K562 (cell line): ENCODE measurements at regions not wholly inside any gene's neighbourhood (a gene's known extent, or its start where the extent isn't known, plus 50 kb on each side); places are given as distances from the start of the nearest gene placed in this dataset.

Experiments used
- ATAC-seq: fragments of 200-7000 bp; cut with Tn5 transposase; 3 replicates; pipeline ENCODE4 v1.9.1; 2020; ENCODE audit warnings: moderate library complexity
- BruUV-seq: library from RNA; stranded (reverse); fragments of 400-500 nt; replicated peaks from 2 replicates; lab custom pipeline; 2021; lab: Mats Ljungman, UMichigan
- CTCF ChIA-PET: fragments of 300-600 bp; formaldehyde crosslinking; extraction: SDS; loops from one replicate; lab custom pipeline; 2021; ENCODE audit warnings: low intra/inter-chr PET ratio; lab: Yijun Ruan, JAX
- POLR2A ChIA-PET: fragments of 300-600, 350-650 bp; sonication (Branson Sonifier 250); formaldehyde crosslinking; extraction: SDS; loops from one replicate; lab custom pipeline; 2021; ENCODE audit warnings: antibody characterized with exemption, inconsistent platforms; lab: Yijun Ruan, JAX
- DNase-seq, 4 experiments: peaks; one replicate each; pipeline versions ENCODE4 v3.0.0 to v3.0.0-alpha.2; 2011 to 2018; ENCODE audit warnings: low spot score in 3 of 4, mixed read lengths in 3 of 4; ENCODE audit errors: extremely low read depth in 1 of 4
- FAIRE-seq: peaks from 2 replicates; lab custom pipeline; 2011; peaks lifted over from hg19 to GRCh38; lab: Jason Lieb, UNC
- H2AFZ ChIP-seq: 2 replicates; pipeline ENCODE4 v1.6.0; 2011; ENCODE audit warnings: low read depth, low read length, control low read depth, inconsistent platforms
- H3K27ac ChIP-seq: fragments of 200-600 bp; 3 replicates; pipeline ENCODE4 v1.8.0; 2011; ENCODE audit warnings: low read depth, mild to moderate bottlenecking, control low read depth, inconsistent platforms, low read length, moderate library complexity, mixed read lengths; ENCODE audit errors: extremely low read depth
- H3K27me3 ChIP-seq, 2 experiments: fragments of 300-600 bp in 1 of 2; 2 replicates in 1 of 2; 3 replicates in 1 of 2; pipeline versions ENCODE4 v1.6.0 to v1.8.0; 2011; ENCODE audit warnings: inconsistent platforms in 2 of 2, low read length in 2 of 2, mild to moderate bottlenecking in 1 of 2, mixed read lengths in 1 of 2, moderate library complexity in 1 of 2; ENCODE audit not compliant: control insufficient read depth in 2 of 2, insufficient read depth in 2 of 2
- H3K36me3 ChIP-seq: fragments of 300-600 bp; 3 replicates; pipeline ENCODE4 v1.8.0; 2011; ENCODE audit warnings: mild to moderate bottlenecking, low read length, inconsistent platforms; ENCODE audit not compliant: control insufficient read depth, insufficient read depth
- H3K4me1 ChIP-seq, 2 experiments: fragments of 200-600 bp in 1 of 2; replicated peaks in 1 of 2; 2 replicates in 1 of 2; 3 replicates in 1 of 2; pipeline versions ENCODE4 v1.5.1 to v1.8.0; 2011; ENCODE audit warnings: inconsistent platforms in 2 of 2, low read length in 2 of 2, mild to moderate bottlenecking in 1 of 2, mixed read lengths in 1 of 2, moderate library complexity in 1 of 2; ENCODE audit not compliant: control insufficient read depth in 2 of 2, insufficient read depth in 2 of 2
- H3K4me2 ChIP-seq: 2 replicates; pipeline ENCODE4 v1.6.1; 2011; ENCODE audit warnings: low read length, control low read depth, inconsistent platforms, mixed read lengths; ENCODE audit not compliant: insufficient read depth
- H3K4me3 ChIP-seq: fragments of 200-600 bp; sonication (generic), shearing (Covaris generic); 2 replicates; pipeline ENCODE4 v1.5.1; 2016; ENCODE audit warnings: control low read depth, inconsistent platforms
- H3K79me2 ChIP-seq: fragments of 200-600 bp; 3 replicates; pipeline ENCODE4 v1.8.0; 2011; ENCODE audit warnings: low read length, inconsistent platforms; ENCODE audit not compliant: control insufficient read depth, insufficient read depth
- H3K9ac ChIP-seq, 2 experiments: 2 replicates each; pipeline versions ENCODE4 v1.6.0 to v1.6.1; 2011; ENCODE audit warnings: low read depth in 2 of 2, low read length in 2 of 2, control low read depth in 1 of 2, inconsistent platforms in 1 of 2, mild to moderate bottlenecking in 1 of 2, mixed read lengths in 1 of 2; ENCODE audit not compliant: insufficient read depth in 1 of 2
- H3K9me1 ChIP-seq: one replicate; pipeline ENCODE4 v1.6.0; 2011; ENCODE audit warnings: inconsistent platforms, mild to moderate bottlenecking, low read length, moderate library complexity; ENCODE audit not compliant: control insufficient read depth, insufficient read depth
- H3K9me3 ChIP-seq: replicated peaks from 2 replicates; pipeline ENCODE4 v1.5.1; 2011; ENCODE audit warnings: low read depth, low read length, inconsistent platforms; ENCODE audit not compliant: control insufficient read depth, insufficient read depth
- H4K20me1 ChIP-seq: replicated peaks from 2 replicates; pipeline ENCODE4 v1.6.1; 2011; ENCODE audit warnings: low read length, inconsistent platforms, mixed read lengths; ENCODE audit not compliant: control insufficient read depth, insufficient read depth
- ILK ChIP-seq: fragments of 450-650 bp; IDR thresholded peaks from 2 replicates; pipeline ENCODE4 v1.6.1; 2016; ENCODE audit warnings: missing genetic modification characterization, low read depth, mild to moderate bottlenecking, missing compliant biosample characterization, moderate library complexity, borderline replicate concordance
- KLF1 ChIP-seq: fragments of 450-650 bp; IDR thresholded peaks from 2 replicates; pipeline ENCODE4 v1.6.1; 2016; ENCODE audit warnings: missing genetic modification characterization, missing compliant biosample characterization
- MAZ ChIP-seq, 2 experiments: fragments of 450-650 bp in 1 of 2; sonication (generic) in 1 of 2; formaldehyde crosslinking; IDR thresholded peaks in 1 of 2; conservative IDR thresholded peaks in 1 of 2; 2 replicates each; pipeline versions ENCODE4 v1.4.0 to v1.5.0; 2020; ENCODE audit warnings: mild to moderate bottlenecking in 1 of 2, missing genetic modification reagents in 1 of 2
- PBX2 ChIP-seq, 2 experiments: IDR thresholded peaks in 1 of 2; conservative IDR thresholded peaks in 1 of 2; 2 replicates each; pipeline ENCODE4 v1.6.1; 2016; ENCODE audit warnings: low read depth in 2 of 2, mild to moderate bottlenecking in 1 of 2, missing compliant biosample characterization in 1 of 2, missing genetic modification characterization in 1 of 2, moderate library complexity in 1 of 2
- RBM22 ChIP-seq: fragments of 200-400 bp; formaldehyde crosslinking; IDR thresholded peaks from 2 replicates; pipeline ENCODE4 v1.6.1; 2018; ENCODE audit warnings: low read length, low read depth; ENCODE audit not compliant: poor library complexity, severe bottlenecking
- SIRT6 ChIP-seq: IDR thresholded peaks from one replicate; pipeline ENCODE4 v1.6.1; 2012; ENCODE audit warnings: low read depth, mild to moderate bottlenecking, control low read depth, inconsistent platforms, low read length, moderate library complexity
- STAT5B ChIP-seq: fragments of 250-450 bp; sonication (Bioruptor Pico); IDR thresholded peaks from 2 replicates; pipeline ENCODE4 v1.8.0; 2021; ENCODE audit warnings: mild to moderate bottlenecking, inconsistent platforms
- ZNF24 ChIP-seq: fragments of 450-650 bp; IDR thresholded peaks from 2 replicates; pipeline ENCODE4 v1.6.1; 2016
- ZNF436 ChIP-seq: fragments of 250-450, 450-650 bp; sonication (Bioruptor Pico); formaldehyde crosslinking; IDR thresholded peaks from 2 replicates; pipeline ENCODE4 v1.7.0; 2020; ENCODE audit warnings: mild to moderate bottlenecking
- WGBS: fragments of 100-300 bp; shearing (Covaris generic); methylation state at CpG from one replicate; pipeline ENCODE4 v1.1.6; 2016; ENCODE audit warnings: low coverage, mixed read lengths; ENCODE audit not compliant: insufficient coverage; ENCODE audit errors: missing lambda C conversion rate; 5-methylcytosine and 5-hydroxymethylcytosine counted together
- in situ Hi-C: fragments of 300-500 bp; cut with MboI; formaldehyde crosslinking; loops from 4 replicates; pipeline ENCODE4 v1.15.0; 2018; ENCODE audit warnings: inconsistent platforms, mixed read lengths
- intact Hi-C: fragments of 100-400 bp; cut with micrococcal nuclease; formaldehyde crosslinking; loops from 2 replicates; pipeline ENCODE4 v1.14.2; 2022
- TF ChIP-seq, protein P1 (sequence below): fragments of 200-800 bp; sonication (Bioruptor generic); IDR thresholded peaks from 2 replicates; pipeline ENCODE4 v1.6.1; 2016; ENCODE audit warnings: missing genetic modification characterization, missing compliant biosample characterization
- TF ChIP-seq, protein P2 (sequence below): fragments of 250-450 bp; sonication (Bioruptor Pico); IDR thresholded peaks from 2 replicates; pipeline ENCODE4 v1.5.0; 2020; ENCODE audit warnings: mild to moderate bottlenecking, borderline replicate concordance

DNA sequence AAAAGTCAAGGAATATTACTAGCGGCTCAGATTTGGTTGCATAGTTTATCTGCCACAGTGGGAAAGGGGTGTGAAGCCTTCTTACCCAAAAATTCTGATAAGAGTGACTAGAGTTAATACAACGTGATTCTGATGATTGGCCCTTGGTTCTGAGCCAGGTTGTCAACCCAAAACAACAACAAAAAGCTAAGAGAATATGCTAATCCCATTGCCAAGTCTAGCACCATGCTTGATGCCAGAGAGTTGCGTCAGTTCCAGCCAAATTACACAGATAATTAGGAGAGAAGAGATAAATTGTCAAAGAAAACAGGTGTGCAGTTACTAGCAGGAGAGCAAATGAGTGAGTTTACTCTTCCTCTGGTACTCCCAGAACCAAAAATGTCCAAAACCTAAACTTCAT, 287.4 kb upstream of the AGA start:
- no peak overlapping the region for H3K4me2 ChIP-seq
- H3K9me1 ChIP-seq, result no peaks in the 10 kb centered on the region
- DNase-seq, result no peak
- no peak for TF ChIP-seq SIRT6
- no peak for TF ChIP-seq PBX2 (CRISPR knock-in tag; IDR thresholded peaks at IDR 0.05; ENCODE audit: low read depth)
- TF ChIP-seq PBX2 (tag; conservative IDR thresholded peaks at IDR 0.05; ENCODE audit: low read depth), result no peak
- no peak for TF ChIP-seq ILK
- TF ChIP-seq, protein P1, sequence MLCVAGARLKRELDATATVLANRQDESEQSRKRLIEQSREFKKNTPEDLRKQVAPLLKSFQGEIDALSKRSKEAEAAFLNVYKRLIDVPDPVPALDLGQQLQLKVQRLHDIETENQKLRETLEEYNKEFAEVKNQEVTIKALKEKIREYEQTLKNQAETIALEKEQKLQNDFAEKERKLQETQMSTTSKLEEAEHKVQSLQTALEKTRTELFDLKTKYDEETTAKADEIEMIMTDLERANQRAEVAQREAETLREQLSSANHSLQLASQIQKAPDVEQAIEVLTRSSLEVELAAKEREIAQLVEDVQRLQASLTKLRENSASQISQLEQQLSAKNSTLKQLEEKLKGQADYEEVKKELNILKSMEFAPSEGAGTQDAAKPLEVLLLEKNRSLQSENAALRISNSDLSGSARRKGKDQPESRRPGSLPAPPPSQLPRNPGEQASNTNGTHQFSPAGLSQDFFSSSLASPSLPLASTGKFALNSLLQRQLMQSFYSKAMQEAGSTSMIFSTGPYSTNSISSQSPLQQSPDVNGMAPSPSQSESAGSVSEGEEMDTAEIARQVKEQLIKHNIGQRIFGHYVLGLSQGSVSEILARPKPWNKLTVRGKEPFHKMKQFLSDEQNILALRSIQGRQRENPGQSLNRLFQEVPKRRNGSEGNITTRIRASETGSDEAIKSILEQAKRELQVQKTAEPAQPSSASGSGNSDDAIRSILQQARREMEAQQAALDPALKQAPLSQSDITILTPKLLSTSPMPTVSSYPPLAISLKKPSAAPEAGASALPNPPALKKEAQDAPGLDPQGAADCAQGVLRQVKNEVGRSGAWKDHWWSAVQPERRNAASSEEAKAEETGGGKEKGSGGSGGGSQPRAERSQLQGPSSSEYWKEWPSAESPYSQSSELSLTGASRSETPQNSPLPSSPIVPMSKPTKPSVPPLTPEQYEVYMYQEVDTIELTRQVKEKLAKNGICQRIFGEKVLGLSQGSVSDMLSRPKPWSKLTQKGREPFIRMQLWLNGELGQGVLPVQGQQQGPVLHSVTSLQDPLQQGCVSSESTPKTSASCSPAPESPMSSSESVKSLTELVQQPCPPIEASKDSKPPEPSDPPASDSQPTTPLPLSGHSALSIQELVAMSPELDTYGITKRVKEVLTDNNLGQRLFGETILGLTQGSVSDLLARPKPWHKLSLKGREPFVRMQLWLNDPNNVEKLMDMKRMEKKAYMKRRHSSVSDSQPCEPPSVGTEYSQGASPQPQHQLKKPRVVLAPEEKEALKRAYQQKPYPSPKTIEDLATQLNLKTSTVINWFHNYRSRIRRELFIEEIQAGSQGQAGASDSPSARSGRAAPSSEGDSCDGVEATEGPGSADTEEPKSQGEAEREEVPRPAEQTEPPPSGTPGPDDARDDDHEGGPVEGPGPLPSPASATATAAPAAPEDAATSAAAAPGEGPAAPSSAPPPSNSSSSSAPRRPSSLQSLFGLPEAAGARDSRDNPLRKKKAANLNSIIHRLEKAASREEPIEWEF, result no peak
- TF ChIP-seq RBM22, result no peak
- no peak for TF ChIP-seq ZNF436
- TF ChIP-seq, protein P2, sequence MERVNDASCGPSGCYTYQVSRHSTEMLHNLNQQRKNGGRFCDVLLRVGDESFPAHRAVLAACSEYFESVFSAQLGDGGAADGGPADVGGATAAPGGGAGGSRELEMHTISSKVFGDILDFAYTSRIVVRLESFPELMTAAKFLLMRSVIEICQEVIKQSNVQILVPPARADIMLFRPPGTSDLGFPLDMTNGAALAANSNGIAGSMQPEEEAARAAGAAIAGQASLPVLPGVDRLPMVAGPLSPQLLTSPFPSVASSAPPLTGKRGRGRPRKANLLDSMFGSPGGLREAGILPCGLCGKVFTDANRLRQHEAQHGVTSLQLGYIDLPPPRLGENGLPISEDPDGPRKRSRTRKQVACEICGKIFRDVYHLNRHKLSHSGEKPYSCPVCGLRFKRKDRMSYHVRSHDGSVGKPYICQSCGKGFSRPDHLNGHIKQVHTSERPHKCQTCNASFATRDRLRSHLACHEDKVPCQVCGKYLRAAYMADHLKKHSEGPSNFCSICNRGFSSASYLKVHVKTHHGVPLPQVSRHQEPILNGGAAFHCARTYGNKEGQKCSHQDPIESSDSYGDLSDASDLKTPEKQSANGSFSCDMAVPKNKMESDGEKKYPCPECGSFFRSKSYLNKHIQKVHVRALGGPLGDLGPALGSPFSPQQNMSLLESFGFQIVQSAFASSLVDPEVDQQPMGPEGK (CRISPR knock-in tag), result no peak
- TF ChIP-seq MAZ (CRISPR knock-in tag; conservative IDR thresholded peaks at IDR 0.05 in 1 of 2, IDR thresholded peaks at IDR 0.05 in 1 of 2), result no peak
- no peak for TF ChIP-seq ZNF24
- TF ChIP-seq KLF1, result no peak
- no peak for TF ChIP-seq STAT5B (CRISPR knock-in tag)
- TF ChIP-seq, all 486 proteins: peak for 0
- H3K27ac ChIP-seq, result no peak overlapping the region
- ATAC-seq (no peak), FAIRE-seq (no peak)
- WGBS, result 0% methylated on average over 3 of the region's 3 CpGs
- H3K27me3 ChIP-seq, result no peaks in the 10 kb centered on the region
- H4K20me1 ChIP-seq, result no peaks in the 10 kb centered on the region
- ChIA-PET POLR2A (no interaction called here), CTCF (no interaction called here)
- H3K9ac ChIP-seq, result no peak overlapping the region
- no TSS peak for BruUV-seq
- in situ Hi-C loops, result no loop called here
- no peaks in the 10 kb centered on the region for H3K79me2 ChIP-seq
- H3K9me3 ChIP-seq, result no peaks in the 10 kb centered on the region
- no peak overlapping the region for H2AFZ ChIP-seq
- no peaks in the 10 kb centered on the region for H3K4me1 ChIP-seq
- H3K36me3 ChIP-seq, result no peaks in the 10 kb centered on the region
- no peak overlapping the region for H3K4me3 ChIP-seq
- intact Hi-C loops, result no loop called here
